ENCODE measurements at regions not wholly inside any gene's neighbourhood (a gene's known extent, or its start where the extent isn't known, plus 50 kb on each side); places are given as distances from the start of the nearest gene placed in this dataset.

DNA sequence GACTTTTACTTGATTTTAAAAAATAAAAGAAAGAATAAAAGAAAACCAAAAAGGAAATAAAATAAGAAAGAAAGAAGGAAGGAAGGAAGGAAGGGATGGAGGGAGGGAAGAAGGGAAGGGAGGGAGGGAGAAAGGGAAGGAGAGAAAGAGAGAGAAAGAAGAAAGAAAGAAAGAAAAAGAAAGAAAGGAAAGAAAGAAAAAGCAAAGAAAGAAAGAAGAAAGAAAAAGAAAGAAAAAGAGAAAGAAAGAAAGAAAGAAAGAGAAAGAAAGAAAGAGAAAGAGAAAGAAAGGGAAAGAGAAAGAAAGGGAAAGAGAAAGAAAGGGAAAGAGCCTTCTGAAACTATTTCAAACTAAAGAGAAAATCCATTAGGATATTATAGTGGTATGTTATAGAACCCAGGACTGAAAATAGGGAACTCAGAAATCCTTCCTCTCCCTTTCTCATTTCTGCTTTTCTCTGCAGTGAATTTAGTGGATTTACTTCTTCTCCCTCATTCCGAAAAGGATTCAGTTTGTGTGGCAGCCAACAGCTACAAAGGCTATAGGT, 414.7 kb upstream of the CCNG1 start:
- Histone ChIP-seq H3K27ac (ENCODE audit: low read depth, low read length) (no peak overlapping the region), H3K4me1 (ENCODE audit: control insufficient read depth in 1 of 2, insufficient read depth in 2 of 2, low read length in 2 of 2) (no peaks in the 10 kb centered on the region), H3K79me2 (ENCODE audit: control insufficient read depth, insufficient read depth, low read length, poor library complexity) (no peaks in the 10 kb centered on the region), H3K23ac (ENCODE audit: low read length) (no peak overlapping the region), H3K14ac (ENCODE audit: low read length) (no peak overlapping the region), H3K18ac (ENCODE audit: low read length) (no peak overlapping the region), H2BK12ac (ENCODE audit: low read length) (no peak overlapping the region), H3K9ac (ENCODE audit: low read length) (no peak overlapping the region), H4K91ac (ENCODE audit: low read depth, low read length) (no peak overlapping the region), H3K4me3 (ENCODE audit: low read depth, low read length) (no peak overlapping the region), H2AK5ac (ENCODE audit: low read length) (no peak overlapping the region), H3K4me2 (ENCODE audit: low read length) (no peak overlapping the region), H2BK5ac (ENCODE audit: low read depth, low read length, poor library complexity) (no peak overlapping the region), H4K12ac (ENCODE audit: low read depth, low read length) (no peak overlapping the region), H3K9me3 (ENCODE audit: insufficient read depth, low read depth, low read length) (no peaks in the 10 kb centered on the region), H3K27me3 (ENCODE audit: insufficient read depth, low read length) (no peaks in the 10 kb centered on the region), H3K36me3 (ENCODE audit: control insufficient read depth in 1 of 2, insufficient read depth in 2 of 2, low read length in 2 of 2) (no peaks in the 10 kb centered on the region), H2BK120ac (ENCODE audit: insufficient read depth, low read length, poor library complexity) (no peak overlapping the region), H3K79me1 (ENCODE audit: low read length) (no peaks in the 10 kb centered on the region), H3K4ac (ENCODE audit: low read depth, low read length) (no peak overlapping the region), H4K8ac (ENCODE audit: low read depth, low read length) (no peak overlapping the region), H2AFZ (ENCODE audit: insufficient read depth, low read length, poor library complexity) (no peak overlapping the region)
- no peak for DNase-seq
- no CpG with 5 or more reads among the region's 1 CpG for WGBS (ENCODE audit: extremely low coverage, insufficient coverage, insufficient read length)

DNA sequence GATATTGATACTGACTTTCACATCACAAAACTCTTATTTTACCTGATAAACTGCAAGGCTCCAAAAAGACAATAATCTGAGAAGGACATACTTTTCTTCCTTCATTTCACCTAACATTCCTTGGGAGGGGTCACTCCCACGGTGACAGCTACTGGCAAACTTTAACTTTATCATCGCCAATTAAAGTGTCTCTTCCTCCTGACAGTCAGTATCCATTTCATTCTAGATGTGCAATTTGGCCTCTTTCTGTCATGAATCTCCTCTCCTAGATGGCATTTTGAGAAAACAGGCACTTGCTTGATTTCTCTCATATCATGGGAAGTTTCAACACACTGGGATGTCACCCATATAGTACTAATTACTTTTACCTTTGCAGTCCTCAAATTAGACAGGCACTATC, 413.5 kb upstream of the CCNG1 start:
- no peak for DNase-seq
- H4K12ac ChIP-seq (ENCODE audit: low read depth, low read length): no peak overlapping the region
- no CpG with 5 or more reads among the region's 2 CpGs for WGBS (ENCODE audit: extremely low coverage, insufficient coverage, insufficient read length)
- no peak overlapping the region for H4K91ac ChIP-seq (ENCODE audit: low read depth, low read length)
- H2BK120ac ChIP-seq (ENCODE audit: insufficient read depth, low read length, poor library complexity): no peak overlapping the region
- no peak overlapping the region for H3K23ac ChIP-seq (ENCODE audit: low read length)
- no peak overlapping the region for H2BK5ac ChIP-seq (ENCODE audit: low read depth, low read length, poor library complexity)
- no peak overlapping the region for H3K9ac ChIP-seq (ENCODE audit: low read length)
- H3K18ac ChIP-seq (ENCODE audit: low read length): no peak overlapping the region
- no peak overlapping the region for H3K14ac ChIP-seq (ENCODE audit: low read length)
- H2AK5ac ChIP-seq (ENCODE audit: low read length): no peak overlapping the region
- no peaks in the 10 kb centered on the region for H3K9me3 ChIP-seq (ENCODE audit: insufficient read depth, low read depth, low read length)
- no peak overlapping the region for H3K4me2 ChIP-seq (ENCODE audit: low read length)
- H3K27ac ChIP-seq (ENCODE audit: low read depth, low read length): no peak overlapping the region
- no peaks in the 10 kb centered on the region for H3K79me1 ChIP-seq (ENCODE audit: low read length)
- H3K36me3 ChIP-seq (ENCODE audit: control insufficient read depth in 1 of 2, insufficient read depth in 2 of 2, low read length in 2 of 2): no peaks in the 10 kb centered on the region
- H3K4me3 ChIP-seq (ENCODE audit: low read depth, low read length): no peak overlapping the region
- H2BK12ac ChIP-seq (ENCODE audit: low read length): no peak overlapping the region
- no peak overlapping the region for H4K8ac ChIP-seq (ENCODE audit: low read depth, low read length)
- H2AFZ ChIP-seq (ENCODE audit: insufficient read depth, low read length, poor library complexity): no peak overlapping the region
- H3K4ac ChIP-seq (ENCODE audit: low read depth, low read length): no peak overlapping the region
- no peaks in the 10 kb centered on the region for H3K79me2 ChIP-seq (ENCODE audit: control insufficient read depth, insufficient read depth, low read length, poor library complexity)
- H3K27me3 ChIP-seq (ENCODE audit: insufficient read depth, low read length): no peaks in the 10 kb centered on the region
- H3K4me1 ChIP-seq (ENCODE audit: control insufficient read depth in 1 of 2, insufficient read depth in 2 of 2, low read length in 2 of 2): no peaks in the 10 kb centered on the region

DNA sequence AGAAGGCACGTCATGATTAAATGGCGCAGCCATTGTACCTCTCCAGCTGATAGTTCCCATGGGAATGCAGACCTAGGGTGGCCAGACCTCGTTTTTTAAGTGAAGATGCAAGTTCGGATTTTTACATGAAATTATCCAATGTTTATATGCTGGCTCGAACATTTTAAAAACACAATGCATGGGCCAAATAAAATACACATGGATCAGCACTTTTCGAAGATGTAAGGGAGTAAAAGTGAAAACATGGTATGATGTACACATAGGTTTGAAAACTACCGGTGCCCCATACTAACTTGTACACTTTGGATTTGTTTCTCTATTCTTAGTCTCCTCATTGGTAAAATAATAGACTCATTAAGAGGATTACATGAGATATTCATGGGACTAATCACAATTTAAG, 412.5 kb upstream of the CCNG1 start:
- Histone ChIP-seq H3K4me2 (ENCODE audit: low read length) (no peak overlapping the region), H3K23ac (ENCODE audit: low read length) (no peak overlapping the region), H3K4me3 (ENCODE audit: low read depth, low read length) (no peak overlapping the region), H4K12ac (ENCODE audit: low read depth, low read length) (no peak overlapping the region), H2BK5ac (ENCODE audit: low read depth, low read length, poor library complexity) (no peak overlapping the region), H3K14ac (ENCODE audit: low read length) (no peak overlapping the region), H3K4me1 (ENCODE audit: control insufficient read depth in 1 of 2, insufficient read depth in 2 of 2, low read length in 2 of 2) (no peaks in the 10 kb centered on the region), H3K9ac (ENCODE audit: low read length) (no peak overlapping the region), H2AK5ac (ENCODE audit: low read length) (no peak overlapping the region), H3K27ac (ENCODE audit: low read depth, low read length) (no peak overlapping the region), H4K8ac (ENCODE audit: low read depth, low read length) (no peak overlapping the region), H2BK120ac (ENCODE audit: insufficient read depth, low read length, poor library complexity) (no peak overlapping the region), H3K27me3 (ENCODE audit: insufficient read depth, low read length) (no peaks in the 10 kb centered on the region), H4K91ac (ENCODE audit: low read depth, low read length) (no peak overlapping the region), H3K4ac (ENCODE audit: low read depth, low read length) (no peak overlapping the region), H3K79me1 (ENCODE audit: low read length) (no peaks in the 10 kb centered on the region), H3K18ac (ENCODE audit: low read length) (no peak overlapping the region), H3K79me2 (ENCODE audit: control insufficient read depth, insufficient read depth, low read length, poor library complexity) (no peaks in the 10 kb centered on the region), H3K36me3 (ENCODE audit: control insufficient read depth in 1 of 2, insufficient read depth in 2 of 2, low read length in 2 of 2) (no peaks in the 10 kb centered on the region), H2AFZ (ENCODE audit: insufficient read depth, low read length, poor library complexity) (no peak overlapping the region), H2BK12ac (ENCODE audit: low read length) (no peak overlapping the region), H3K9me3 (ENCODE audit: insufficient read depth, low read depth, low read length) (no peaks in the 10 kb centered on the region)
- no peak for DNase-seq
- WGBS (ENCODE audit: extremely low coverage, insufficient coverage, insufficient read length): no CpG with 5 or more reads among the region's 7 CpGs

DNA sequence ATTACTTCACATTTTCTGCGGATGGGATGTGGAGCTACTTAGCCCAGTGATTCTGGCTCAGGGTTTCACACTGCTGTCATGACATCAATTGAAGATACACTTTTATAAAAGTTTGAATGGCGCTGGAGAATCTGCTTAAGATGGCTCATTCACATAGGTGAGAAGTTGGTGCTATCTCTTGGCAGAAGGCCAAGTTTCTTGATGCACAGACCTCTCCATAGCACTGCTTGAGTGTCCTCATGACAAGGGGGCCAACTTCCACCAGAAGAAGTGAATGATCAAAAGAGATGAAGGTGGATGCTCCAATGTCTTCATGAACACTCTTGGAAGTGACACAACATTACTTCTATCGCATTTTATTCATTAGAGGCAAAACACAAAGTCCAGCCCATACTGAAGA, 403.7 kb upstream of the CCNG1 start:
- Histone ChIP-seq H2BK12ac (ENCODE audit: low read length) (no peak overlapping the region), H4K8ac (ENCODE audit: low read depth, low read length) (no peak overlapping the region), H4K12ac (ENCODE audit: low read depth, low read length) (no peak overlapping the region), H3K36me3 (ENCODE audit: control insufficient read depth in 1 of 2, insufficient read depth in 2 of 2, low read length in 2 of 2) (no peaks in the 10 kb centered on the region), H3K27me3 (ENCODE audit: insufficient read depth, low read length) (no peaks in the 10 kb centered on the region), H3K18ac (ENCODE audit: low read length) (no peak overlapping the region), H3K79me2 (ENCODE audit: control insufficient read depth, insufficient read depth, low read length, poor library complexity) (no peaks in the 10 kb centered on the region), H2AK5ac (ENCODE audit: low read length) (no peak overlapping the region), H3K4me1 (ENCODE audit: control insufficient read depth in 1 of 2, insufficient read depth in 2 of 2, low read length in 2 of 2) (no peaks in the 10 kb centered on the region), H3K14ac (ENCODE audit: low read length) (no peak overlapping the region), H3K79me1 (ENCODE audit: low read length) (no peaks in the 10 kb centered on the region), H3K4me3 (ENCODE audit: low read depth, low read length) (no peak overlapping the region), H3K9me3 (ENCODE audit: insufficient read depth, low read depth, low read length) (peaks cover 2% of the 10 kb centered on the region), H3K27ac (ENCODE audit: low read depth, low read length) (no peak overlapping the region), H3K23ac (ENCODE audit: low read length) (no peak overlapping the region), H4K91ac (ENCODE audit: low read depth, low read length) (no peak overlapping the region), H2BK5ac (ENCODE audit: low read depth, low read length, poor library complexity) (no peak overlapping the region), H3K4me2 (ENCODE audit: low read length) (no peak overlapping the region), H2AFZ (ENCODE audit: insufficient read depth, low read length, poor library complexity) (no peak overlapping the region), H3K9ac (ENCODE audit: low read length) (no peak overlapping the region), H2BK120ac (ENCODE audit: insufficient read depth, low read length, poor library complexity) (no peak overlapping the region), H3K4ac (ENCODE audit: low read depth, low read length) (no peak overlapping the region)
- no CpG with 5 or more reads among the region's 3 CpGs for WGBS (ENCODE audit: extremely low coverage, insufficient coverage, insufficient read length)
- no peak for DNase-seq
